ENCODE measurements at regions not wholly inside any gene's neighbourhood (a gene's known extent, or its start where the extent isn't known, plus 50 kb on each side); places are given as distances from the start of the nearest gene placed in this dataset.
"Not testable (repeated sequence)": the region's sequence is repeated elsewhere in the genome, so short reads cannot be mapped to it uniquely, and the experiment has no call there.

- DNase-seq (ENCODE audit: low read depth in 4 of 4, low spot score in 3 of 4) = no peak
Observed at GRCh38 chr21:15275615-15276235, 210.9 kb upstream of the NRIP1 start.

GRCh38 chr21:15276243-15276642 is 211.4 kb upstream of the NRIP1 start:
- DNase-seq (ENCODE audit: low read depth in 4 of 4, low spot score in 3 of 4) = no peak

GRCh38 chr21:15277466-15277865 is 212.7 kb upstream of the NRIP1 start:
- DNase-seq (ENCODE audit: low read depth in 4 of 4, low spot score in 3 of 4) = no peak

GRCh38 chr21:15278279-15278678 is 213.5 kb upstream of the NRIP1 start:
- no peak for DNase-seq (ENCODE audit: low read depth in 4 of 4, low spot score in 3 of 4)

- no peak for DNase-seq (ENCODE audit: low read depth in 4 of 4, low spot score in 3 of 4)
Observed at GRCh38 chr21:15278851-15279250, 214.1 kb upstream of the NRIP1 start.

- no peak for DNase-seq (ENCODE audit: low read depth in 4 of 4, low spot score in 3 of 4)
Observed at GRCh38 chr21:15279482-15279881, 214.7 kb upstream of the NRIP1 start.

- no peak for DNase-seq (ENCODE audit: low read depth in 4 of 4, low spot score in 3 of 4)
Observed at GRCh38 chr21:15281714-15282113, 216.9 kb upstream of the NRIP1 start.

- no peak for DNase-seq (ENCODE audit: low read depth in 4 of 4, low spot score in 3 of 4)
Observed at GRCh38 chr21:15282665-15283064, 217.9 kb upstream of the NRIP1 start.

GRCh38 chr21:15283138-15283537 is 218.3 kb upstream of the NRIP1 start:
- no peak for DNase-seq (ENCODE audit: low read depth in 4 of 4, low spot score in 3 of 4)

GRCh38 chr21:15283789-15284188 is 219.0 kb upstream of the NRIP1 start:
- DNase-seq (ENCODE audit: low read depth in 4 of 4, low spot score in 3 of 4) = no peak

- no peak for DNase-seq (ENCODE audit: low read depth in 4 of 4, low spot score in 3 of 4)
Observed at GRCh38 chr21:15285556-15285955, 220.8 kb upstream of the NRIP1 start.

GRCh38 chr21:15289246-15289645 is 224.4 kb upstream of the NRIP1 start:
- no peak for DNase-seq (ENCODE audit: low read depth in 4 of 4, low spot score in 3 of 4)

- peak in 2 of 4 donors; percentile 43 to 45 for DNase-seq (ENCODE audit: low read depth in 4 of 4, low spot score in 3 of 4)
Observed at GRCh38 chr21:15289896-15290841, 225.4 kb upstream of the NRIP1 start.

- DNase-seq (ENCODE audit: low read depth in 4 of 4, low spot score in 3 of 4) = no peak
Observed at GRCh38 chr21:15291621-15292266, 226.9 kb upstream of the NRIP1 start.

GRCh38 chr21:15293240-15293639 is 228.4 kb upstream of the NRIP1 start:
- peak in 1 of 4 donors; percentile 31 for DNase-seq (ENCODE audit: low read depth in 4 of 4, low spot score in 3 of 4)

GRCh38 chr21:15295875-15296274 is 231.1 kb upstream of the NRIP1 start:
- no peak for DNase-seq (ENCODE audit: low read depth in 4 of 4, low spot score in 3 of 4)

GRCh38 chr21:15297824-15298223 is 233.0 kb upstream of the NRIP1 start:
- DNase-seq (ENCODE audit: low read depth in 4 of 4, low spot score in 3 of 4) = no peak

- no peak for DNase-seq (ENCODE audit: low read depth in 4 of 4, low spot score in 3 of 4)
Observed at GRCh38 chr21:15298306-15298705, 233.5 kb upstream of the NRIP1 start.

- DNase-seq (ENCODE audit: low read depth in 4 of 4, low spot score in 3 of 4) = not testable (repeated sequence)
Observed at GRCh38 chr21:15298755-15299154, 234.0 kb upstream of the NRIP1 start.

GRCh38 chr21:15300131-15300530 is 235.3 kb upstream of the NRIP1 start:
- no peak for DNase-seq (ENCODE audit: low read depth in 4 of 4, low spot score in 3 of 4)

GRCh38 chr21:15301014-15301413 is 236.2 kb upstream of the NRIP1 start:
- no peak for DNase-seq (ENCODE audit: low read depth in 4 of 4, low spot score in 3 of 4)
